ENCODE measurements at regions not wholly inside any gene's neighbourhood (a gene's known extent, or its start where the extent isn't known, plus 50 kb on each side); places are given as distances from the start of the nearest gene placed in this dataset.
"Not testable (repeated sequence)": the region's sequence is repeated elsewhere in the genome, so short reads cannot be mapped to it uniquely, and the experiment has no call there.

- H3K9me3 Mint-ChIP-seq = peaks cover 13% of the 10 kb centered on the region
- H3K27me3 Mint-ChIP-seq = peaks cover 4% of the 10 kb centered on the region
- H3K4me1 Mint-ChIP-seq = peaks cover 59% of the 10 kb centered on the region
- H3K4me3 Mint-ChIP-seq = no peak overlapping the region
- DNase-seq = no peak
- ChIA-PET POLR2A (interaction anchor here (0.8 to 3.9 kb wide), 11 partner anchors 8 to 180 kb away, joined by 3 to 54 read pairs (median 7); partner anchors contain the start of gene S1PR1), CTCF (interaction anchor here (0.7 to 2.2 kb wide), 5 partner anchors 40 to 189 kb away, joined by 3 to 7 read pairs (median 4); no protein-coding TSS in a partner anchor)
- H3K36me3 Mint-ChIP-seq (ENCODE audit: low read depth) = peaks cover 33% of the 10 kb centered on the region
- peak overlapping the region; percentile 80 for H3K27ac Mint-ChIP-seq
These were observed 95.3 kb upstream of the DPH5 start for GRCh38 chr1:101120868-101121267.

GRCh38 chr1:101119289-101119688 is 93.7 kb upstream of the DPH5 start:
- Mint-ChIP-seq H3K27me3 (no peaks in the 10 kb centered on the region), H3K4me1 (peaks cover 49% of the 10 kb centered on the region)
- POLR2A ChIA-PET = interaction anchor here (1.0 to 1.5 kb wide), 4 partner anchors 9 to 60 kb away, joined by 3 to 7 read pairs (median 4); no protein-coding TSS in a partner anchor

GRCh38 chr1:101116006-101116405 is 90.4 kb upstream of the DPH5 start:
- H3K27me3 Mint-ChIP-seq = no peaks in the 10 kb centered on the region
- no peak overlapping the region for H3K4me3 Mint-ChIP-seq
- no peak for DNase-seq
- H3K36me3 Mint-ChIP-seq (ENCODE audit: low read depth) = peaks cover 43% of the 10 kb centered on the region
- no peak overlapping the region for H3K27ac Mint-ChIP-seq
- peaks cover 43% of the 10 kb centered on the region for H3K4me1 Mint-ChIP-seq
- H3K9me3 Mint-ChIP-seq = peaks cover 15% of the 10 kb centered on the region
- POLR2A ChIA-PET = interaction anchor here (4.1 kb wide), 1 partner anchor 120 kb away, joined by 12 read pairs; the partner anchor contains the start of gene S1PR1
- CTCF ChIA-PET = interaction anchor here (0.7 kb wide), 1 partner anchor 172 kb away, joined by 3 read pairs; no protein-coding TSS in a partner anchor

More at GRCh38 chr1:101119289-101119688, 93.7 kb upstream of the DPH5 start:
- CTCF ChIA-PET = interaction anchor here (1.0 to 1.2 kb wide), 2 partner anchors 80 to 117 kb away, joined by 3 to 4 read pairs; no protein-coding TSS in a partner anchor
- peaks cover 10% of the 10 kb centered on the region for H3K9me3 Mint-ChIP-seq
- peaks cover 26% of the 10 kb centered on the region for H3K36me3 Mint-ChIP-seq (ENCODE audit: low read depth)
- DNase-seq = no peak
- H3K4me3 Mint-ChIP-seq = no peak overlapping the region
- H3K27ac Mint-ChIP-seq = no peak overlapping the region

- CTCF ChIA-PET = no interaction called here
- Mint-ChIP-seq H3K27ac (no peak overlapping the region), H3K27me3 (no peaks in the 10 kb centered on the region), H3K9me3 (peaks cover 16% of the 10 kb centered on the region), H3K4me3 (no peak overlapping the region), H3K4me1 (peaks cover 44% of the 10 kb centered on the region), H3K36me3 (ENCODE audit: low read depth) (peaks cover 47% of the 10 kb centered on the region)
- no peak for DNase-seq
- POLR2A ChIA-PET = interaction anchor here (4.1 kb wide), 1 partner anchor 121 kb away, joined by 12 read pairs; the partner anchor contains the start of gene S1PR1
These were observed 89.5 kb upstream of the DPH5 start for GRCh38 chr1:101115112-101115511.

- H3K27me3 Mint-ChIP-seq, H3K27ac Mint-ChIP-seq, DNase-seq, H3K4me3 Mint-ChIP-seq: not testable (repeated sequence)
- POLR2A ChIA-PET = interaction anchor here (4.1 kb wide), 1 partner anchor 122 kb away, joined by 12 read pairs; the partner anchor contains the start of gene S1PR1
- CTCF ChIA-PET = interaction anchor here (0.8 kb wide), 1 partner anchor 23 kb away, joined by 3 read pairs; no protein-coding TSS in a partner anchor
- H3K4me1 Mint-ChIP-seq = peaks cover 45% of the 10 kb centered on the region
- peaks cover 51% of the 10 kb centered on the region for H3K36me3 Mint-ChIP-seq (ENCODE audit: low read depth)
- H3K9me3 Mint-ChIP-seq = peaks cover 20% of the 10 kb centered on the region
These were observed 88.5 kb upstream of the DPH5 start for GRCh38 chr1:101114128-101114527.

- DNase-seq = peak; percentile 78
- CTCF ChIA-PET = interaction anchor here (0.7 to 1.9 kb wide), 7 partner anchors 10 to 245 kb away, joined by 3 to 14 read pairs (median 3); partner anchors contain the start of gene S1PR1
- H3K4me3 Mint-ChIP-seq = no peak overlapping the region
- H3K27ac Mint-ChIP-seq = peak overlapping the region; percentile 94
- no peaks in the 10 kb centered on the region for H3K27me3 Mint-ChIP-seq
- peaks cover 52% of the 10 kb centered on the region for H3K4me1 Mint-ChIP-seq
- peaks cover 23% of the 10 kb centered on the region for H3K9me3 Mint-ChIP-seq
- POLR2A ChIA-PET = interaction anchor here (0.6 to 4.6 kb wide), 24 partner anchors 10 to 216 kb away, joined by 3 to 50 read pairs (median 4); partner anchors contain the start of genes DPH5, S1PR1 and SLC30A7
- peaks cover 54% of the 10 kb centered on the region for H3K36me3 Mint-ChIP-seq (ENCODE audit: low read depth)
These were observed 86.6 kb upstream of the DPH5 start for GRCh38 chr1:101112051-101112780.

GRCh38 chr1:101111461-101111860 is 85.9 kb upstream of the DPH5 start:
- ChIA-PET POLR2A (interaction anchor here (0.6 to 4.6 kb wide), 15 partner anchors 10 to 180 kb away, joined by 3 to 50 read pairs (median 8); partner anchors contain the start of gene S1PR1), CTCF (interaction anchor here (1.3 to 1.9 kb wide), 2 partner anchors 11 to 177 kb away, joined by 3 to 6 read pairs; no protein-coding TSS in a partner anchor)
- Mint-ChIP-seq H3K9me3 (peaks cover 23% of the 10 kb centered on the region), H3K4me1 (peaks cover 52% of the 10 kb centered on the region), H3K27me3 (no peaks in the 10 kb centered on the region), H3K4me3 (no peak overlapping the region), H3K27ac (peak overlapping the region; percentile 94), H3K36me3 (ENCODE audit: low read depth) (peaks cover 54% of the 10 kb centered on the region)
- DNase-seq = no peak

- ChIA-PET POLR2A (interaction anchor here (1.0 to 4.6 kb wide), 6 partner anchors 12 to 129 kb away, joined by 3 to 50 read pairs (median 8); partner anchors contain the start of gene S1PR1), CTCF (interaction anchor here (1.2 to 1.6 kb wide), 2 partner anchors 12 to 29 kb away, joined by 3 to 4 read pairs; no protein-coding TSS in a partner anchor)
- Mint-ChIP-seq H3K27me3 (no peaks in the 10 kb centered on the region), H3K27ac (no peak overlapping the region), H3K36me3 (ENCODE audit: low read depth) (peaks cover 45% of the 10 kb centered on the region), H3K4me1 (peaks cover 49% of the 10 kb centered on the region), H3K4me3 (no peak overlapping the region), H3K9me3 (peaks cover 20% of the 10 kb centered on the region)
- no peak for DNase-seq
These were observed 84.2 kb upstream of the DPH5 start for GRCh38 chr1:101109791-101110190.

- peaks cover 2% of the 10 kb centered on the region for H3K27me3 Mint-ChIP-seq
- H3K9me3 Mint-ChIP-seq = peaks cover 15% of the 10 kb centered on the region
- DNase-seq = no peak
- H3K36me3 Mint-ChIP-seq (ENCODE audit: low read depth) = peaks cover 34% of the 10 kb centered on the region
- peaks cover 42% of the 10 kb centered on the region for H3K4me1 Mint-ChIP-seq
- H3K27ac Mint-ChIP-seq = no peak overlapping the region
- no peak overlapping the region for H3K4me3 Mint-ChIP-seq
- ChIA-PET CTCF (no interaction called here), POLR2A (interaction anchor here (1.1 kb wide), 1 partner anchor 199 kb away, joined by 3 read pairs; no protein-coding TSS in a partner anchor)
These were observed 82.5 kb upstream of the DPH5 start for GRCh38 chr1:101108111-101108500.

GRCh38 chr1:101107496-101108110 is 82.0 kb upstream of the DPH5 start:
- CTCF ChIA-PET = no interaction called here
- H3K9me3 Mint-ChIP-seq = peaks cover 15% of the 10 kb centered on the region
- POLR2A ChIA-PET = interaction anchor here (1.1 kb wide), 1 partner anchor 200 kb away, joined by 3 read pairs; no protein-coding TSS in a partner anchor
- peaks cover 39% of the 10 kb centered on the region for H3K4me1 Mint-ChIP-seq
- no peak for DNase-seq
- no peak overlapping the region for H3K4me3 Mint-ChIP-seq
- peaks cover 30% of the 10 kb centered on the region for H3K36me3 Mint-ChIP-seq (ENCODE audit: low read depth)
- H3K27ac Mint-ChIP-seq = no peak overlapping the region
- H3K27me3 Mint-ChIP-seq = peaks cover 2% of the 10 kb centered on the region

GRCh38 chr1:101105877-101106276 is 80.3 kb upstream of the DPH5 start:
- Mint-ChIP-seq H3K36me3 (ENCODE audit: low read depth) (peaks cover 17% of the 10 kb centered on the region), H3K9me3 (peaks cover 12% of the 10 kb centered on the region), H3K4me1 (peaks cover 26% of the 10 kb centered on the region), H3K4me3 (no peak overlapping the region), H3K27me3 (peaks cover 2% of the 10 kb centered on the region), H3K27ac (no peak overlapping the region)
- POLR2A ChIA-PET = no interaction called here
- CTCF ChIA-PET = no interaction called here
- DNase-seq = no peak

GRCh38 chr1:101102426-101103156 is 77.0 kb upstream of the DPH5 start:
- CTCF ChIA-PET = no interaction called here
- Mint-ChIP-seq H3K27ac (no peak overlapping the region), H3K9me3 (peaks cover 8% of the 10 kb centered on the region), H3K4me3 (no peak overlapping the region), H3K27me3 (peaks cover 2% of the 10 kb centered on the region), H3K4me1 (peaks cover 4% of the 10 kb centered on the region), H3K36me3 (ENCODE audit: low read depth) (peaks cover 6% of the 10 kb centered on the region)
- POLR2A ChIA-PET = no interaction called here
- DNase-seq = no peak
